ENCODE measurements at regions not wholly inside any gene's neighbourhood (a gene's known extent, or its start where the extent isn't known, plus 50 kb on each side); places are given as distances from the start of the nearest gene placed in this dataset.

DNA sequence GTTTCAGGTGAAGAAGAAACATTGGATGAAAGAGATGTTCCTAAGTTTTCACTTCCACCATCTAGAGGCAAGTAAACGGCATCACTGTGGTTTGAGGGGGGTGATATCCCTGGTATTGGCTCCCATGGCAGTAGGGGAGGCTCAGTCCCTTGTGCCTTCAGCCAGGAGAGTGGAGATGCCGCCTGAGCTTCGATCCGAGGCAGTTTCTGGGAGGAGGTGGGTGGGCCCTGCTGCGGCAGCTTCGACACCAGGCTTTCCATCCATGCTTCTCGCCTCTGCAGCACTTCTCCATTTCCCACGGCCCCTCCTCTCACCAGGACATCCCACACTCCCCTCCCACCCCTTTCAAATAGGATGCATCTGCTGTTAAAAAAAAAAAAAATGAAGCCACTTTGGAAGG is 258.3 kb downstream of the GADD45G start:
- TF ChIP-seq, protein P1, sequence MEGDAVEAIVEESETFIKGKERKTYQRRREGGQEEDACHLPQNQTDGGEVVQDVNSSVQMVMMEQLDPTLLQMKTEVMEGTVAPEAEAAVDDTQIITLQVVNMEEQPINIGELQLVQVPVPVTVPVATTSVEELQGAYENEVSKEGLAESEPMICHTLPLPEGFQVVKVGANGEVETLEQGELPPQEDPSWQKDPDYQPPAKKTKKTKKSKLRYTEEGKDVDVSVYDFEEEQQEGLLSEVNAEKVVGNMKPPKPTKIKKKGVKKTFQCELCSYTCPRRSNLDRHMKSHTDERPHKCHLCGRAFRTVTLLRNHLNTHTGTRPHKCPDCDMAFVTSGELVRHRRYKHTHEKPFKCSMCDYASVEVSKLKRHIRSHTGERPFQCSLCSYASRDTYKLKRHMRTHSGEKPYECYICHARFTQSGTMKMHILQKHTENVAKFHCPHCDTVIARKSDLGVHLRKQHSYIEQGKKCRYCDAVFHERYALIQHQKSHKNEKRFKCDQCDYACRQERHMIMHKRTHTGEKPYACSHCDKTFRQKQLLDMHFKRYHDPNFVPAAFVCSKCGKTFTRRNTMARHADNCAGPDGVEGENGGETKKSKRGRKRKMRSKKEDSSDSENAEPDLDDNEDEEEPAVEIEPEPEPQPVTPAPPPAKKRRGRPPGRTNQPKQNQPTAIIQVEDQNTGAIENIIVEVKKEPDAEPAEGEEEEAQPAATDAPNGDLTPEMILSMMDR (optimal IDR thresholded peaks at IDR 0.05 in 1 of 3, IDR thresholded peaks at IDR 0.05 in 1 of 3, conservative IDR thresholded peaks at IDR 0.05 in 1 of 3; ENCODE audit: extremely low read depth in 1 of 3, insufficient read depth in 2 of 3, low read length in 3 of 3), result no peak
- no peak for TF ChIP-seq EZH2 (IDR thresholded peaks at IDR 0.05; ENCODE audit: low read length)
- no peak for DNase-seq (ENCODE audit: low read depth, low spot score)

DNA sequence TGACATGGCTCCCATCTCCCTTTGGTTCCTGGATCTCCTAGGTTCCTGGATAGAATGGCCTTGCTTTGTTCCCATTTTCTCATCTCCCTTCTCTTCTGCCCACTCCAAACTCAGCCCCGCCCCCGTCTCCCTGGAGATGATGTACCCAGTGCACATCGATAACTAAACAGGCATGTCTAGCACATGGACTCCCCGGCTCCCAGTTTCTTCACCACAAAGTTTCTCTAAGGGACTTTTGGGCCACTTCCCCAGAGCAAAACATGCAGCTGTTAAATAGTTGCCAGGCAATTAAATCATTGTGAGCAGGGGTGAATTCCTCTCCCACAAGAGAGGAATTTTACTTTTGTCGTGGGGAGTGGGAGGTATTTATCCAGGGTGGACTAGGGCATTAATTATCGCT is 259.0 kb downstream of the GADD45G start:
- dilution Hi-C loops (cut with MboI; ENCODE audit: extremely low pct_ligation_motif_present, low sequenced_read_pairs), result no loop called here
- H3K27ac ChIP-seq (ENCODE audit: control insufficient read depth, insufficient read depth, low read length), result no peak overlapping the region
- no peaks in the 10 kb centered on the region for H3K9me1 ChIP-seq (ENCODE audit: control insufficient read depth, extremely low read depth, insufficient read depth, low read length)
- DNase-seq (ENCODE audit: low read depth, low spot score) (no peak), FAIRE-seq (no peak)
- H3K79me2 ChIP-seq (ENCODE audit: control insufficient read depth, insufficient read depth, low read length), result no peaks in the 10 kb centered on the region
- H3K4me1 ChIP-seq (ENCODE audit: control insufficient read depth, extremely low read depth, insufficient read depth, low read length), result no peaks in the 10 kb centered on the region
- no peak overlapping the region for H3K4me2 ChIP-seq (ENCODE audit: control insufficient read depth, extremely low read depth, insufficient read depth, low read depth, low read length)
- no peaks in the 10 kb centered on the region for H3K36me3 ChIP-seq (ENCODE audit: control insufficient read depth in 2 of 2, extremely low read depth in 1 of 2, insufficient read depth in 2 of 2, low read length in 2 of 2)
- H3K27me3 ChIP-seq (ENCODE audit: control insufficient read depth, extremely low read depth, insufficient read depth, low read length), result no peaks in the 10 kb centered on the region
- no peak overlapping the region for H3K9ac ChIP-seq (ENCODE audit: control insufficient read depth, extremely low read depth, insufficient read depth, low read length)
- H2AFZ ChIP-seq (ENCODE audit: control insufficient read depth, low read length), result no peak overlapping the region
- H4K20me1 ChIP-seq (ENCODE audit: control insufficient read depth, extremely low read depth, insufficient read depth, low read length), result no peaks in the 10 kb centered on the region
- no peak overlapping the region for H3K4me3 ChIP-seq (ENCODE audit: control insufficient read depth in 2 of 3, extremely low read depth in 1 of 3, insufficient read depth in 2 of 3, low read depth in 1 of 3, low read length in 3 of 3)
- no peak for TF ChIP-seq EZH2 (IDR thresholded peaks at IDR 0.05; ENCODE audit: low read length)
- TF ChIP-seq, protein P1 (optimal IDR thresholded peaks at IDR 0.05 in 1 of 3, IDR thresholded peaks at IDR 0.05 in 1 of 3, conservative IDR thresholded peaks at IDR 0.05 in 1 of 3; ENCODE audit: extremely low read depth in 1 of 3, insufficient read depth in 2 of 3, low read length in 3 of 3), result no peak
- no peaks in the 10 kb centered on the region for H3K9me3 ChIP-seq (ENCODE audit: control insufficient read depth, low read depth, low read length)

More for the DNA sequence above, 258.3 kb downstream of the GADD45G start:
- Histone ChIP-seq H3K36me3 (ENCODE audit: control insufficient read depth in 2 of 2, extremely low read depth in 1 of 2, insufficient read depth in 2 of 2, low read length in 2 of 2) (no peaks in the 10 kb centered on the region), H3K79me2 (ENCODE audit: control insufficient read depth, insufficient read depth, low read length) (no peaks in the 10 kb centered on the region), H2AFZ (ENCODE audit: control insufficient read depth, low read length) (no peak overlapping the region), H3K4me1 (ENCODE audit: control insufficient read depth, extremely low read depth, insufficient read depth, low read length) (no peaks in the 10 kb centered on the region), H3K9me1 (ENCODE audit: control insufficient read depth, extremely low read depth, insufficient read depth, low read length) (no peaks in the 10 kb centered on the region), H3K4me3 (ENCODE audit: control insufficient read depth in 2 of 3, extremely low read depth in 1 of 3, insufficient read depth in 2 of 3, low read depth in 1 of 3, low read length in 3 of 3) (no peak overlapping the region), H4K20me1 (ENCODE audit: control insufficient read depth, extremely low read depth, insufficient read depth, low read length) (no peaks in the 10 kb centered on the region), H3K9me3 (ENCODE audit: control insufficient read depth, low read depth, low read length) (no peaks in the 10 kb centered on the region), H3K4me2 (ENCODE audit: control insufficient read depth, extremely low read depth, insufficient read depth, low read depth, low read length) (no peak overlapping the region), H3K27me3 (ENCODE audit: control insufficient read depth, extremely low read depth, insufficient read depth, low read length) (no peaks in the 10 kb centered on the region), H3K9ac (ENCODE audit: control insufficient read depth, extremely low read depth, insufficient read depth, low read length) (no peak overlapping the region), H3K27ac (ENCODE audit: control insufficient read depth, insufficient read depth, low read length) (no peak overlapping the region)
- dilution Hi-C loops (cut with MboI; ENCODE audit: extremely low pct_ligation_motif_present, low sequenced_read_pairs), result no loop called here
- FAIRE-seq, result no peak

All from keratinocyte (primary cell).